22Rv1 (cell line): ENCODE measurements at regions not wholly inside any gene's neighbourhood (a gene's known extent, or its start where the extent isn't known, plus 50 kb on each side); places are given as distances from the start of the nearest gene placed in this dataset.

Source experiments
- CTCF ChIP-seq: fragments of 450-650 bp; IDR thresholded peaks from 2 replicates; pipeline ENCODE4 v1.5.1; 2017; ENCODE audit warnings: mild to moderate bottlenecking
- ZFX ChIP-seq: fragments of 450-650 bp; IDR thresholded peaks from 2 replicates; pipeline ENCODE4 v1.6.1; 2017; ENCODE audit warnings: antibody characterized with exemption, borderline replicate concordance

GRCh38 chr6:126268092-126268491 is 71.8 kb upstream of the CENPW start:
- TF ChIP-seq CTCF (no peak), ZFX (no peak)
